ENCODE measurements at regions not wholly inside any gene's neighbourhood (a gene's known extent, or its start where the extent isn't known, plus 50 kb on each side); places are given as distances from the start of the nearest gene placed in this dataset.

DNA sequence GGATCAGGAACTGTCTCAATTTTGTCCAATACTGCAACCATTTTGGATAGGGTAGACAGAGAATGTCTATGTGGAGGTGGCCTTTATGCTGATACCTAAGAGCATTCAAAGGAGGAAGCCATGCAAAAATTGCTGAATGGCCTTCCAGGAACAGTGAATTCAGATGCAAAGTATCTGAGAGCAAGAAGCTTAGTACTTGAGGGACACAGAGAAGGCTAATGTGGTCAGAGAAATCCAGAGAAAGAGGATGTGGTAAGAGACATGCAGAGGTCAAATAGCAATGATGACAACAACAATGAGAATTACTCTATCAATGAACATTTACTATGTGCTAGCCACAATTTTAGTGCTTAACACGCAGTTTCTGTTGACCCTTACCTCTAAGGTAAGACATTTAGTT is 785.6 kb upstream of the KLHL1 start:
- no peak for DNase-seq (ENCODE audit: low read depth)

DNA sequence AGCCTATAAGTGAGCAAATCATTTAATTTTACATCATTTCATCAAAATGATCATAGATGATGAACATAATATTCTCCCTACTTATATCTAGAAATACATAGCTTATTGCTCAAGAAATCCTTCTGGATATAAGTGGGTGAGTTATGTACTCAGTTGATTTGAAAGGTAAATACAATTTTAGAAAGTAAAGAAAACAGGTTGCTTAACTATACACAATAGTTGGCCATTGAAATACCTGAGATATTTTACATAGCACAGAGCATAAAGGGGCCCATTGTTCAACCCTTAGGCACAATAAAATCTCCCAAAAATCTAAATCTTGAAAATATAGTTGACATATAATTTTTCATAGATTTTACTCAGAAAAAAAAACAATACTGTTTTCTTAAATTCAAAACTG is 782.0 kb upstream of the KLHL1 start:
- no peak for DNase-seq (ENCODE audit: low read depth)

DNA sequence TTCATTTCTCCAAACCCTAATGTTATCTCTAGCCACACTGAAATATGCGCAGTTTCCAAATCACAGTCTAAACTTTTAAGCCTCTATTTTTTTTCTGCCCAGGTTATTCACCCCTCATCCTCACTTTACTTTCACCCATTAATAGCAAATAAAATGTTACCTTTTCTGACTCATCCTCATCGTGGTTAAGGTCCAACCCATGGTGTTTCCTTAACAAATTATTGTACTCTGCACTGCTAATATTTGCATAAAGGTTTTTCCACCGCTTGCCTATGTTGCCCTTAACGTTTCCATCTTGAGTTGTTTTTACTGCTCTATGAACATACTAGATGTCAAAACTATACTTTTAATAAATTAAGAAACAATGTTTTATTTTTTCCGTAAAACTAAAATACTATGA is 780.9 kb upstream of the KLHL1 start:
- DNase-seq (ENCODE audit: low read depth) = no peak

DNA sequence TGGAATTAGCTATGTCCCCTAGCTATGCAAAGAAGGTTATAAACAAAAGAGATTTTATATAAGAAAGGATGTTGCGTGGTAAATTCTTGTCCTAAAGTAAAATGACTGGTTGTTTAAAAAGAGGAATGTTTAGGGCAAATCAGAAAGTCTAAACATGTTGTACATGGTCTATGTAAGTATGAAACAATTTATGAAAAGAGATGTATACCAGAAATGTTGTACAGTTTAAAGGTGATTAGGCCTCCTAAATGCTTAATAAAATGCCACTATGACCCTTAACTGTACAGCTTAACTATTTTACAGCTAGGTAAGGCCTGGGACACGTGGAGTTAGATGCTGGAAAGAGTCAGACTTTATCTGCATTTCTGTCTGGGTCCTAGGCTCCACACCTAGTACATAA is 775.9 kb upstream of the KLHL1 start:
- no peak for DNase-seq (ENCODE audit: low read depth)

- DNase-seq (ENCODE audit: low read depth) = no peak
Measured at GRCh38 chr13:70874636-70875035, 766.4 kb upstream of the KLHL1 start.

DNA sequence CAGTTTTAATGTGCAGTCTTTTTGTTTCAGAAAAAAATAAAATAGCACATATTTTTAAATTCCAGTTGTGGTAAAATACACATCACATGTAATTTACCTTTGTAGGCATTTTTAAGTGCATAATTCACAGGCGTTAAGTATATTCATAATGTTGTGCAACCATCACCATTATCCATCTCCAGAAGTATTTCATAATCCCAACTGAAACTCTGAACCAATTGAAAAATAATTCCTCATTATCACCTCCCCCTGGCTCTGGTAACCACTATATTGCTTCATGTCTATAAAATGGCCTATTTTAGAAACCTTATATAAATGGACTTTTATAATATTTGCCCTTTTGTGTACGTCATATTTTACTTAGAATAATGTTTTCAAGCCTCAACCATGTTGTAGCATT is 756.5 kb upstream of the KLHL1 start:
- no peak for DNase-seq (ENCODE audit: low read depth)

- no peak for DNase-seq (ENCODE audit: low read depth)
Measured at GRCh38 chr13:70856711-70857110, 748.5 kb upstream of the KLHL1 start.

DNA sequence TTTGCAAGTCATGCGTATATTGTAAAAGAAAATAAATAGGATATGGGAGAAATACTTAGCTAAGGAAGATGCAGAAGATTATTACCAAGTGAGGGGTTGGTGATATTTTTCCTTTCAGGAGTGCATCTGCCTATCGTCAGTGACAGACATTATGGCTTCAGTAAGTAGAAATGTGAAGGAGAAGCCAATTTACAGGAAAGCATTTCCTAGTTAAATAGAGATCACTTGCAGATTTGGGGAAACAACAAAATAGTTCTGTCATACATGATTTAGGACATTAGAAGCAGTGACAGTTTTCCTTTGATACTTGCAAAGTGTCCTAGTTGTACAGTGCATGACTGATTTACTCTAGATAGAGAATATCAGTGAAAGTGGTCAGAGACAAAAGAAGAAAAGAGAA is 747.8 kb upstream of the KLHL1 start:
- DNase-seq (ENCODE audit: low read depth) = no peak

DNA sequence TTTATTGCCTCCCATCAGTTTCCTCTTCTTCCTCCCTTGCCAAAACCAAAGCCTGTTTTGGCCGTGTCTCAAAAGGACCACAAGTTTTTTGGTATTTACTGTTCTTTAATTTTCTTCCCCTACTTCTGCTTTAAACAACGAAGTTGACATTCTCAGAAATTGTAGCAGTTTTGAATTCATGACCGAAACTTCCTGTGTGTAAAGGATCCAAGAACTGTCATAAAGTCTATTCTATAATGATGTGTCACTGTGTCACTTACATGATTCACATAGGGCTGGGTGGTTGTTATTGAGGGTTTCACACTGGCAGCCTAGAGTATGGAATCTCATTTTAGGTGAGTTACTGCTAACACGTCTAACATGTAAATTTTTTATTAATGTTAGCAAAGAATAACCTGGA is 741.0 kb upstream of the KLHL1 start:
- DNase-seq (ENCODE audit: low read depth) = no peak

DNA sequence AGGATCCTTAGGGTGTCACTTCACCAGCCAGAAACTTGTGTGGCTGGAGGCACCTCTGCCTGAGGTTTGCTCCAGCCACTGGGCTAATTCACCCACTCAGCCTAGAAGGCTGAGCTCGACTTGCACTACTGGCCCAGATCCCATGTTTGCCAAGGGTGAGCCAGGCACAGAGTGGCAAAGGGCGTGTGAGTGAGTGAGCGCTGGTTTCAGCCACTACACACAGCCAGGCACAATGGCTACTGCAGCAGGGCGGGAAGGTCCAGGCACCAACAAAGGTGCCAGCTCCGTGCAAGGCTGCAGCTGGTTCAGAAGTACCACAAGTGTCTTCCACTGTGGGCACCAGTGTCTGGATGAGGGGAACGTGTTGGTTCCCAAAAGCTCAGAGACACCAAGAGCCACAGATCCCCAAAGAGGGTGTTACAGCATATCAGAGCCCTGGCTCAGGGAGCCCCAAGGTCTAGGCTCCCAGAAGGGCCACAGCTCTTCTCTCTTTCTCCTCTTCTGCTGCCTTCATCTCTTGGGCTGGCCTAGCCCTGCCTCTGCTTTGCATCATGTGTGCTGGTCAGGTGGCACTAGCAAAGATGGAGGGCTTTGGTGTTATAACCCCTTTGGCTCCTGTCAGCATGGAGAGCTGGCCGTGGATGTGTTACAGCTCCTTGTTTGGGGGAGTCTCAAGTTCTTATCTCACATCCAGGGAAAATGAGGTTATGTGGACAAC is 736.3 kb upstream of the KLHL1 start:
- no peak for DNase-seq (ENCODE audit: low read depth)

GRCh38 chr13:70842062-70842644 is 733.9 kb upstream of the KLHL1 start:
- no peak for DNase-seq (ENCODE audit: low read depth)

GRCh38 chr13:70841240-70842061 is 733.2 kb upstream of the KLHL1 start:
- no peak for DNase-seq (ENCODE audit: low read depth)

DNA sequence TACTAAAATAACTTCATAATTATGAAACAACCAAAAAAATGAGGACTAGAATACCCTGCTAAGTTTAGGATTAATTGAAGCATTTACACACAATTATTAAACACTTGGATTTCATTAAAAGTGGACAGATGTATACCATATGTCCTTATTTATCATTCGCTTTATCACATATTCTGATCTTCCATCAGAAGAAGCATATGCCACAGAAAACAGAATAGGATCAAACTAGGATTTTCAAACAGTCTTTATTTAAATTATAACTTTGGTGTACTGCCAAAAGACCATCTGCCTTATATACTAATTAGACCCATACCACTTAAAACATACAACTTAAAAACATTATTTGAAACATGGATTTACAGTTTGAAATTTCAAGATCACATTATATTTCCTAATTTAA is 727.1 kb upstream of the KLHL1 start:
- DNase-seq (ENCODE audit: low read depth) = no peak

DNA sequence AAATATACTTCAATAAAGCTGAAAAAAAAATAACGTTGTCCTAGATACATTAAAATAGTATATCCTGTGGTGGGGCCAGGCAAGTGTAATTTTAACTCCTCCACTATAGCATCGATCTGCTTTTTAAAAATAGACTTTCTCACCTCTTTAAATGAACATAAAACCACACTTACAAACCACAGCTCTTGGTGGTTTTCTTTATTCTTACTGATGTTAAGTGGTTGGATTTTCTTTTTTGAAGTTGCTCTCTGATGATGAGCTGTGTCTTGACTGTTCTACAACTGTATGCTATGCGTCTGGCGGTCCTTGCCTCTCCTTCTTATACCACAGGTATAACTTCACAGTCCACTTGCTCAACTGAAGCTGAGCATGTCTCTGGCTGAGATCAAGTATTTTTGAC is 721.5 kb upstream of the KLHL1 start:
- no peak for DNase-seq (ENCODE audit: low read depth)

DNA sequence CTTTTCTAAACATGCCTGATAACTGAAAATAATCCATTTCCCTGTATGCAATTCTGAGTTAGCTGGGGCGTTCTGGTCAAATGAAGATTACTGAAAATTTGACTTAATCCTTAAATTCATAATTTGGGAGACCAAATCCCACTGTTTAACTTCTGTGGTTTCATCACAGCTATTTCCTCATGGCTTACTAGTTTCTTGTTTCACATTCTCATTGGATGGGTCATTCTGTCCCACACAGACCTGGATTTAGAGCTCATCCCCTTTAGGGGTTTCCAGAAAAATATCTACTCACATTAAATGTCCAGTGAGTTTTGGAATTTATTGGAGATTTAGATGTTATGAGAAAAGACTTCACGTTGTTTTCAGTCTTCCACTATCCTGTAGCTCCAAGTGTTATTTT is 709.3 kb upstream of the KLHL1 start:
- no peak for DNase-seq (ENCODE audit: low read depth)

DNA sequence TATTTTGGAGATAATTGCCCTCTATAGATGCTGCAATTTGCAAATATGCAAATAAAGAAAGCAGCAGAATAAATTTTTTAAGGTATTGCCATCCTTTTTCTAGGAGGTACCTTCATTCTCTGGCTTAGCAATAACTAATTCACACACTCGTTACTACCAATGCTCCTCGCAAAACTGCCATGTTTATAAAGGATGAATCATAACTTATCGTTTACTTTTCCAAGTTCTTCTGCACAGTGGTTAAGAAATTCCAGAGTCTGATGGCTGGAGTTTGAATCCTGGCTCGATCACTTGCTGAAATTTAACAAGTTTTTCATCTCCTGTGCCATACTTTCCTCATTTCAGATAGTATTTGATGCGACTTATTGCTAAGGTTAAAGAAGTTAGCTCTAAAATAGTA is 708.6 kb upstream of the KLHL1 start:
- DNase-seq (ENCODE audit: low read depth) = no peak

DNA sequence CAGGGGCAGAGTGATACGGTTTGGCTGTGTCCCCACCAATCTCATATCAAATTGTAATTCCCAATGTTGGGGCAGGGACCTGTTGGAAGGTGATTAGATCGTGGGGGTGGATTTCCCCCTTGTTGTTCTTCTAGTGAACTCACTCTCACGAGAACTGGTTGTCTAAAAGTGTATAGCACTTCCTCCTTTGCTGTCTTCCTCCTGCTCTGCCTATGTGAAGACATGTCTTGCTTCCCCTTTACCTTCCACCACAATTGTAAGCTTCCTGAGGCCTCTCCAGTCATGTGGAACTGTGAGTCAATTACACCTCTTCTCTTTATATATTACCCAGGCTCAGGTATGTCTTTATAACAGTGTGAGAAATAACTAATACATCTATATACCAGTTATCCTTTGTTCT is 706.4 kb upstream of the KLHL1 start:
- no peak for DNase-seq (ENCODE audit: low read depth)

- no peak for DNase-seq (ENCODE audit: low read depth)
Measured at GRCh38 chr13:70812481-70812880, 704.2 kb upstream of the KLHL1 start.

- DNase-seq (ENCODE audit: low read depth) = no peak
Measured at GRCh38 chr13:70809588-70809987, 701.3 kb upstream of the KLHL1 start.

GRCh38 chr13:70798385-70798784 is 690.1 kb upstream of the KLHL1 start:
- DNase-seq (ENCODE audit: low read depth) = no peak

DNA sequence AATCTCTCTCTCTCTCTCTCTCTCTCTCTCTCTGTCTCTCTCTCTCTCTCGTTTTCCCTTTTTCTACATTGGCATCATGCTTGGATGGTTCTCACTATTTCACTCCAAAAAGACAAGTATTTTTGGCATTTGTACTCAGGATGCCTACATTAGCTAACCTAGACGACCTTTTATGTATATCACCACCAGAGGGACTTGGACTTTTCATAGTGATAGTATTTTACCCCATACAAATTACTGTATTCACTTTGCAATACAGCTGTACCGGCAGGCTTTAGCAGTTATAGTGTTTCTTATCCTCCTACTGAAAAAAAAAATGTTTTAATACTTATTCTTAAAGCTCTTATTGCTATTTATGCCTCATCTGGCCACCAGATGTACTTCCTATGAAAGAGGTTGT is 687.2 kb upstream of the KLHL1 start:
- DNase-seq (ENCODE audit: low read depth) = no peak

DNA sequence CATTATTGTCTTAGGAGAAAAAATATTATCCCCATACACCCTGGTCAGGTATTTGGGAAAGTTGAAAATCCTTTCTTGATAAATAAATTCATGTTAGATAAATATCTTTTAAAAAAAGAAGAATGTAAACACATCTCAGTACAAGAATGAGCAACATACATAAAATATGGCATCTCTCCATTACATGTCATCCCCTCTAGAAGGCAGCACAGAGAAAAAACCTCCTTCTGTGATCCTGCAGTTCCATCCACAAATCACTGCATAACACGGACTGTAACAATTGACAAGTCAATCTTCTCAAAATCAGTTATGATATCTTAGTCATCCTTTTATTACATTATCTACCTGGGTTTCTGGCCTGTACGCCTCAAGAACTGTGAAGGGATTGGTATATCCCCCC is 683.9 kb upstream of the KLHL1 start:
- no peak for DNase-seq (ENCODE audit: low read depth)

DNA sequence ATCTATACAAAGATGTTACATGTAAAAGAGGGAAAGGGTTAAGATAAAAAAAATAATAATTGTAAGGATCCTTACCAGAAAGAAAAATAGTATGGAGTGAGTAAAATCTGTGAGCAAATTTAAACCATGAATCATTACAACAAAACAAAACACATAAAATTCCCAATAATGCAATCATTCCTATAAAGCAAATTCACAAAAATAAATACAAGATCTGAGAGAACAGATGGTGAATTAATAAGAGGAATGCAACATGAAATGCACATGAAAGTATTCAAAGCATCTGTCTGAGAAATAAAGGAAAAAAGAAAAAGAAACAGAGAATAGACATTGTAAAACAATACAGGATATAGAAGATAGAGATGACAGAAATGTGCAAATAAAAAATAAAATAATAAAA is 681.5 kb upstream of the KLHL1 start:
- DNase-seq (ENCODE audit: low read depth) = no peak
